Esophagus squamous epithelium (tissue), 4 donors: ENCODE measurements at regions not wholly inside any gene's neighbourhood (a gene's known extent, or its start where the extent isn't known, plus 50 kb on each side); places are given as distances from the start of the nearest gene placed in this dataset.

Experiments used
- CTCF ChIP-seq, 6 experiments: fragments of 450-650 bp in 4 of 6; fragments of 200-600 bp in 2 of 6; sonication (generic) in 2 of 6; IDR thresholded peaks; one replicate each; pipeline ENCODE4 v1.5.1; 2016 to 2019; ENCODE audit warnings: antibody characterized with exemption in 6 of 6, mild to moderate bottlenecking in 4 of 6, moderate library complexity in 4 of 6
- POLR2A ChIP-seq, 4 donors: fragments of 450-650 bp; IDR thresholded peaks; one replicate each; pipeline ENCODE4 v1.6.1; 2017; ENCODE audit warnings: antibody characterized with exemption in 4 of 4, mild to moderate bottlenecking in 4 of 4, moderate library complexity in 3 of 4

GRCh38 chr3:165343185-165343584 lies 147.0 kb upstream of the SLITRK3 start:
- TF ChIP-seq CTCF (IDR thresholded peaks at IDR 0.05) = no peak
- no peak for TF ChIP-seq POLR2A (IDR thresholded peaks at IDR 0.05)
